ENCODE measurements at regions not wholly inside any gene's neighbourhood (a gene's known extent, or its start where the extent isn't known, plus 50 kb on each side); places are given as distances from the start of the nearest gene placed in this dataset.
"Not testable (repeated sequence)": the region's sequence is repeated elsewhere in the genome, so short reads cannot be mapped to it uniquely, and the experiment has no call there.

- H3K4me1 ChIP-seq; H3K27me3 ChIP-seq; H3K4me3 ChIP-seq; H3K9me3 ChIP-seq; DNase-seq; H3K27ac ChIP-seq; H3K36me3 ChIP-seq (ENCODE audit: low read depth, missing control alignments); intact Hi-C loops (cut with DNase I; ENCODE audit: low total_unique reads): not testable (repeated sequence)
- WGBS, 2 donors, result 60 to 73% methylated on average over 6 to 9 of the region's 16 CpGs
Observed at GRCh38 chr12:9417947-9418668, 189.6 kb downstream of the KLRB1 start.

- H3K4me1 ChIP-seq; DNase-seq; H3K9me3 ChIP-seq; intact Hi-C loops (cut with DNase I; ENCODE audit: low total_unique reads); H3K27ac ChIP-seq; H3K4me3 ChIP-seq; H3K36me3 ChIP-seq (ENCODE audit: low read depth, missing control alignments); H3K27me3 ChIP-seq: not testable (repeated sequence)
- 95% methylated on average over 4 of the region's 13 CpGs for WGBS, 2 donors
Observed at GRCh38 chr12:9417341-9417740, 190.4 kb downstream of the KLRB1 start.

GRCh38 chr12:9416346-9416745, 191.4 kb downstream of the KLRB1 start:
- H3K4me3 ChIP-seq; H3K9me3 ChIP-seq; H3K36me3 ChIP-seq (ENCODE audit: low read depth, missing control alignments); H3K27me3 ChIP-seq; H3K27ac ChIP-seq; H3K4me1 ChIP-seq; DNase-seq; intact Hi-C loops (cut with DNase I; ENCODE audit: low total_unique reads): not testable (repeated sequence)
- 87 to 91% methylated on average over 5 to 6 of the region's 8 CpGs for WGBS, 2 donors

GRCh38 chr12:9415898-9416297, 191.8 kb downstream of the KLRB1 start:
- 88 to 100% methylated on average over 1 of the region's 3 CpGs for WGBS, 2 donors
- H3K27ac ChIP-seq, H3K4me1 ChIP-seq: not testable (repeated sequence)

GRCh38 chr12:9413862-9414261, 193.9 kb downstream of the KLRB1 start:
- H3K4me3 ChIP-seq; H3K4me1 ChIP-seq; H3K9me3 ChIP-seq; intact Hi-C loops (cut with DNase I; ENCODE audit: low total_unique reads); H3K27me3 ChIP-seq; DNase-seq; H3K27ac ChIP-seq; H3K36me3 ChIP-seq (ENCODE audit: low read depth, missing control alignments): not testable (repeated sequence)
- 84 to 90% methylated on average over 7 of the region's 7 CpGs for WGBS, 2 donors

More at GRCh38 chr12:9415898-9416297, 191.8 kb downstream of the KLRB1 start:
- DNase-seq; H3K9me3 ChIP-seq; H3K36me3 ChIP-seq (ENCODE audit: low read depth, missing control alignments); intact Hi-C loops (cut with DNase I; ENCODE audit: low total_unique reads); H3K27me3 ChIP-seq; H3K4me3 ChIP-seq: not testable (repeated sequence)

- H3K9me3 ChIP-seq; intact Hi-C loops (cut with DNase I; ENCODE audit: low total_unique reads); H3K4me3 ChIP-seq; H3K4me1 ChIP-seq; DNase-seq; H3K27ac ChIP-seq; H3K36me3 ChIP-seq (ENCODE audit: low read depth, missing control alignments); H3K27me3 ChIP-seq: not testable (repeated sequence)
- 76 to 88% methylated on average over 3 of the region's 3 CpGs for WGBS, 2 donors
Observed at GRCh38 chr12:9412459-9412858, 195.3 kb downstream of the KLRB1 start.

GRCh38 chr12:9411616-9412268, 196.0 kb downstream of the KLRB1 start:
- H3K9me3 ChIP-seq; H3K27me3 ChIP-seq; intact Hi-C loops (cut with DNase I; ENCODE audit: low total_unique reads); H3K4me1 ChIP-seq; DNase-seq; H3K36me3 ChIP-seq (ENCODE audit: low read depth, missing control alignments); H3K27ac ChIP-seq; H3K4me3 ChIP-seq: not testable (repeated sequence)
- WGBS, 2 donors, result 70 to 72% methylated on average over 7 of the region's 7 CpGs

GRCh38 chr12:9407425-9407748, 199.2 kb upstream of the PZP start:
- H3K9me3 ChIP-seq; H3K36me3 ChIP-seq (ENCODE audit: low read depth, missing control alignments); H3K4me1 ChIP-seq; H3K4me3 ChIP-seq; H3K27ac ChIP-seq; DNase-seq; H3K27me3 ChIP-seq; intact Hi-C loops (cut with DNase I; ENCODE audit: low total_unique reads): not testable (repeated sequence)
- WGBS, 2 donors, result 74 to 82% methylated on average over 4 of the region's 4 CpGs

Data from testis (tissue), 2 donors.